Umbilical cord (tissue), 1 donor: ENCODE measurements at regions not wholly inside any gene's neighbourhood (a gene's known extent, or its start where the extent isn't known, plus 50 kb on each side); places are given as distances from the start of the nearest gene placed in this dataset.
"Not testable (repeated sequence)": the region's sequence is repeated elsewhere in the genome, so short reads cannot be mapped to it uniquely, and the experiment has no call there.

ENCODE experiments used
- DNase-seq: peaks from one replicate; pipeline ENCODE4 v3.0.0-alpha.2; 2015; ENCODE audit warnings: low spot score

DNA sequence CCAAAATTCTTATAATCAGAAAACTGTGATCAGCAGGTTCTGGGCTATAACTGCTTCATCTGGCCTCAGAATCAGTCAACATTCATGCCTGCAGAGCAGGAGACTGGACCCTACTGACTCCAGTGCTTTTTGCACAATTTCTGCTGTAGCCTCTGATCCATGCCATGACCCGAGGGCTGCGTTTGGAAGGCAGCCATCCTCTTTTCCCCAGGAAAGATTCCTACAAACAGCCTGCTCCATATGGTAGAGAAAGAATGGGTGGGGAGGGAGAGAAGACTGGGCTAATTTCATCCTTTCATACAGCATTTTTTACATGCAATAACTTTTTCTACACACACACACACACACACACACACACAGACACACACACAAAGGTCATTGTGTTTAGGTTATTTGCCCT, 133.0 kb upstream of the MMADHC start:
- no peak for DNase-seq

- no peak for DNase-seq
Measured at GRCh38 chr2:149719695-149720094, 132.1 kb upstream of the MMADHC start.

GRCh38 chr2:149716687-149717086, 129.1 kb upstream of the MMADHC start:
- no peak for DNase-seq

GRCh38 chr2:149715894-149716293, 128.3 kb upstream of the MMADHC start:
- no peak for DNase-seq

- no peak for DNase-seq
Measured at GRCh38 chr2:149715005-149715592, 127.5 kb upstream of the MMADHC start.

- no peak for DNase-seq
Measured at GRCh38 chr2:149709496-149710263, 122.1 kb upstream of the MMADHC start.

DNA sequence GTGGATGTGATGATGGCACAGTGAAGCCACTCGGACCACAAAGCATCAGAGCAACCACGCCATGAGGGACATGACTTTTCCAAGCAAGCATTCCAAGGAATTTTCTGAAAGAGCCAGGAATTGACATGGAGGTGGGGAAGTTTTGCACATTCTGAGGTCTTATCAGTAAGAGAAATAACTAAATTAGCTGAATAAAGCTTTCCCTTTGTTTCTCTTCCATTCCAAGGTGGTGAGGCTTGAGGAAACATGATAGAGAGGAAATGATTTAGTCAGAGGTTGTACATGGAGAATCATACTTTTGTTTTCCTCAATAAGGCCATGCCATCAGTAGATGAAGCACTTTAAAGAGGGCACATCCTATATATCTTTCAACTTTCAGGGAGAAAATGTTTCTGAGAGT, 115.7 kb upstream of the MMADHC start:
- DNase-seq: no peak

GRCh38 chr2:149702571-149702970, 115.0 kb upstream of the MMADHC start:
- DNase-seq: no peak

DNA sequence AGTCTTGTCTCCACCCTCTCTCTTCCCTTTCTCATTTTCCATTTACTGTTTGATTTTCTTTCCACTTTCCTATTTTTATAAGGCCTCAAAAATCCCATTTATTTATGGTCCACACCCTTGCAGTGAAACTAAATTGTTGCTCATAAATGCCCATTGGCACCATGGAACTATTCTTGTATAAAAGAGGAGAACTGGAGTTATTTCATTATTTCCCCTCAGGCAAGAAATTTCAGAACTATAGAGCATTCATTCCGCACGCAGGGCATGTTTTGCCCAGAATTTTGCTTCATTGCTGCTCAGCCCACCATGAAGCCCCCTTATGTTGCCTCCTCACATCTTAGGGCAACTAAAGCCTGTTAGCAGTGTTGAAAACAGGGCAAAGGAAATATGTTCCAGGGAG, 113.7 kb upstream of the MMADHC start:
- no peak for DNase-seq

- DNase-seq: peak; percentile 72
Measured at GRCh38 chr2:149692961-149693396, 105.4 kb upstream of the MMADHC start.

GRCh38 chr2:149690825-149691224, 103.2 kb upstream of the MMADHC start:
- no peak for DNase-seq

DNA sequence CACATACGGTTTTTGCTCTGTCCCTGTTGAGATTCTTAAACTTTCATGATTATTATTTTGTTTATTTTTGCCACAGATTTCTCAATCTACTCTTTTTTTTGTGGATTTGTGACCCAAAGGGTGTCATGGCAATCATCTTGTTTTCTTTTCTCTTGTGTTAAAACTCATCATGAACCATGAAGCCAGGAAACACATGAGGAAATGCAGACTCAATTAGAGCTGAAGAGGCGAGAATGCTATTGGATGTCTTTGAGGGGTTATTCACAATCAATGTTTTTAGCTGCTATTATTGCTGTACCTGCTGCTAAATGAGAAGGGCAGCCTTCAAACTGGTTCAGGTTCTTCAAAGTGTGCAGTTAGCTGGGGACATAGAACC, 99.5 kb upstream of the MMADHC start:
- DNase-seq: no peak

DNA sequence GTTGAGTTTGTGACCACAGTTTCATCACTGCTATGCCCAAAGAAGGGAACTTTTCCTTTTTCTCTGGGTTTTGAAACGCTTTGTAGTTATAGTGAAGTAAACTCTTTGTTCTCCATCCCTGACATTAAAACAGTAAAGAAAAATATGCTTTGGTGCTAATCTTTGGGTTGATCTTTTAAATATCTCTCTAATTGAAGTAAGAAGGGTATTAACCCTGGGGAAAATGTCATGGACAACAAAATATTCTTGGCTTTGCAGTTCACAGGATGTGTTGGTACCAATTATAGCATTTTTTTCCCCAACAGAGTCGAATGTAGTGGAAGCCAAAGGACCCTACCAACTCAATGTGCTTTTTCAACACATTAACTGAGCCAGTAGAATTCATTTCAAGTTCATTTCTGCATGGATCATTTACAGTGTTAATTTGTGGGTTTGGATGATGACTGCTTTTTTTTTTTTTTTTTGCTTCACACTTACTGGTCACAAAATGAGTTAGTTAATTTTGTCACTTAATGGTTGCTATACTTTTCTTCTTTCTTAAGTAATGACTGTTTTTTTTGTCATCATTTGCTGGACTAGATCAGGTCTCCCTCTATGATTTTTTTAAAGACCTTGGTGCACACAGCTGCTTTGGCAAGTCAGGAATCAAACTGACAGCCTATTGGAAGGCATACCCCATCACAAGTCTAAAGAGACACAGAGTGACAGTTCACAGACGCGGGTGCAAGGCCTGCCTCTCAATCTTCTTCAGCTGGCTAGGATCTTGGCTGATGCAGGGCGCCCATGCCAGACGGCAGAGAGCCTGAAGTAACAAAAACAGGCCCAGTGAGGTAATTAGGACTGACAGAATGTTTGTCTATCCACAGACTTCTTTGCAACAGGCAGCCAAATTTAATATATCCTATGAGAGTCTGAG, 98.8 kb upstream of the MMADHC start:
- DNase-seq: no peak

DNA sequence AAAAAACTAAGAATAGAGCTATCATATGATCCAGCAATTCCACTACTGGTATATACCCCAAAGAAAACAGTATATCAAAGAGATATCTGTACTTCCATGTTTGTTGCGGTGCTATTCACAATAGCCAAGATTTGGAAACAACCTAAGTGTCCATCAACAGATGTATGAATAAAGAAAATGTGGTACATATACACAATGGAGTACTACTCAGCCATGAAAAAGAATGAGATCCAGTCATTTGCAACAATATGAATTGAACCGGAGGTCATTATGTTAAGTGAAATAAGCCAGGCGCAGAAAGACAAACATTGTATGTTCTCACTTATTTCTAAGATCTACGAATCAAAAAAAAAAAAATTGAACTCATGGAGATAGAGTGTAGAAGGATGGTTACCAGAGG, 97.8 kb upstream of the MMADHC start:
- DNase-seq: not testable (repeated sequence)

GRCh38 chr2:149679286-149679685, 91.7 kb upstream of the MMADHC start:
- no peak for DNase-seq

- DNase-seq: no peak
Measured at GRCh38 chr2:149677416-149677815, 89.8 kb upstream of the MMADHC start.

- no peak for DNase-seq
Measured at GRCh38 chr2:149670086-149670485, 82.5 kb upstream of the MMADHC start.

DNA sequence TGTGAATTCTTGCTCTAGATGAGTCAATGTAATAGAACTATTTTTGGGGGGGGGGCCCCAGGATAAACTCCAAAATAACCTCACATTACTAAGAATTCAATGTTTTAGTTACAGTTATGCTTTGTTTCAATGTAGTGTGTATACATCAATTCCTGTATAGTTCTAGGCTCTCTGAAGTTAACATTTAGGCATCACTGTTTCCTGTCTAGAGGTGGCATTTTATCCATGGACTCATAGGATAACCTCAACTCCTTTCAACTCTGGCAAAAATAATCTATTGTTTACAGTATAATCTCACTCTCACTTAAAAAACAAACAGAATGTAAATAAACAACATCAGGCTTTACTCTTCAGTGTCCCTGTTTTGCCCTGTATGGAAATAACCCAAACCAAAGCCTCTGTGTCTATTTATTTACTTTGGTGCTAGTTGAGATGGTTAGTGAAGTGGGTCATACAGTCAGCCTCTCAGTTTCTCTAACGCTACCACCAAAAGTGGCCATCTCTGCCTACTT, 79.3 kb upstream of the MMADHC start:
- no peak for DNase-seq

DNA sequence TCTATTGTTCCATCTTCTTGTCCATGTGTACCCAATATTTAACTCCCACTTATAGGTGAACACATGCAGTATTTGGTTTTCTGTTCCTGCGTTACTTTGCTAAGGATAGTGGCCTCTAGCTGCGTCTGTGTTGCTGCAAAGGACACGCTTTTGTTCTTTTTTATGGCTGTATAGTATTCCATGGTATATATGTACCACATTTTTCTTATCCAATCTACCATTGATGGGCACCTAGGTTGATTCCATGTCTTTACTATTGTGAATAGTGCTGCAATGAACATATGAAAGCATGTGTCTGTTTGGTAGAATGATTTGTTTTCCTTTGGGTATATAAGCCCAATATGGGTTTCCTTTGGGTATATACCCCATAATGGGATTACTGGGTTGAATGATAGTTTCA, 77.3 kb upstream of the MMADHC start:
- no peak for DNase-seq

GRCh38 chr2:149662556-149662955, 75.0 kb upstream of the MMADHC start:
- no peak for DNase-seq

- peak; percentile 75 for DNase-seq
Measured at GRCh38 chr2:149661844-149662243, 74.3 kb upstream of the MMADHC start.

DNA sequence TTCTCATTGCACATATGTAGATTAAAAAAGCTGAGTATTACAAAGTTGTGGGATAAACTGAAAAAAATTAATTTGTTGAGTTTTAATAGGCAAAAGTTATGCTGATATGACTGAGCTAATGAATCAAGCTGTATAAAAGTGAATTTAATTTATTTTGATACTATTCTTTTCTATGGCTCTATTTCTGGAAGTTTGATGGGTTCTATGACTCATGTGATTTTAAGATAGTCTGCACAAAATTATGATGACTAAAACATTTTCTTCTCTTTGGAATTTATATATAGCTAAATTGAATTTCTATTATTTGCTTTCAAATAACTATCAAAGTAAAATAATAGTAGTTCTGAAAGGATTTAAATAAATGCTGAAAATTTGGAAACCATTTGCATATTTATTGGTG, 71.0 kb upstream of the MMADHC start:
- no peak for DNase-seq
